ENCODE measurements at regions not wholly inside any gene's neighbourhood (a gene's known extent, or its start where the extent isn't known, plus 50 kb on each side); places are given as distances from the start of the nearest gene placed in this dataset.

- H3K36me3 ChIP-seq, result no peaks in the 10 kb centered on the region
- H3K4me1 ChIP-seq (replicated peaks), result no peaks in the 10 kb centered on the region
- intact Hi-C loops (cut with DNase I), result no loop called here
- TF ChIP-seq CTCF (IDR thresholded peaks at IDR 0.05), result no peak
- TF ChIP-seq POLR2AphosphoS5 (IDR thresholded peaks at IDR 0.05), result no peak
- TF ChIP-seq POLR2A (IDR thresholded peaks at IDR 0.05), result no peak
- H3K27me3 ChIP-seq (replicated peaks; ENCODE audit: insufficient read depth), result no peaks in the 10 kb centered on the region
- no peak overlapping the region for H3K4me3 ChIP-seq
- no peak for DNase-seq (ENCODE audit: low spot score)
- no peak overlapping the region for H3K27ac ChIP-seq
- H3K9me3 ChIP-seq, result no peaks in the 10 kb centered on the region
- 58% methylated on average over 5 of the region's 5 CpGs for WGBS
Measured at GRCh38 chr1:68293122-68293521, 60.8 kb upstream of the WLS start.

GRCh38 chr1:68291688-68292384, 59.5 kb upstream of the WLS start:
- DNase-seq (ENCODE audit: low spot score), result no peak
- Histone ChIP-seq H3K4me1 (replicated peaks) (no peaks in the 10 kb centered on the region), H3K36me3 (no peaks in the 10 kb centered on the region), H3K9me3 (no peaks in the 10 kb centered on the region), H3K4me3 (no peak overlapping the region), H3K27ac (no peak overlapping the region), H3K27me3 (replicated peaks; ENCODE audit: insufficient read depth) (no peaks in the 10 kb centered on the region)
- no peak for TF ChIP-seq POLR2AphosphoS5 (IDR thresholded peaks at IDR 0.05)
- no peak for TF ChIP-seq CTCF (IDR thresholded peaks at IDR 0.05)
- no peak for TF ChIP-seq POLR2A (IDR thresholded peaks at IDR 0.05)
- intact Hi-C loops (cut with DNase I), result no loop called here
- WGBS, result 26% methylated on average over 2 of the region's 2 CpGs

GRCh38 chr1:68287241-68287640, 54.9 kb upstream of the WLS start:
- Histone ChIP-seq H3K27me3 (replicated peaks; ENCODE audit: insufficient read depth) (no peaks in the 10 kb centered on the region), H3K27ac (no peak overlapping the region), H3K4me3 (no peak overlapping the region), H3K4me1 (replicated peaks) (no peaks in the 10 kb centered on the region), H3K9me3 (no peaks in the 10 kb centered on the region), H3K36me3 (no peaks in the 10 kb centered on the region)
- TF ChIP-seq POLR2AphosphoS5 (IDR thresholded peaks at IDR 0.05) (no peak), CTCF (IDR thresholded peaks at IDR 0.05) (no peak), POLR2A (IDR thresholded peaks at IDR 0.05) (no peak)
- intact Hi-C loops (cut with DNase I), result no loop called here
- WGBS, result 70% methylated on average over 5 of the region's 5 CpGs
- DNase-seq (ENCODE audit: low spot score), result no peak

GRCh38 chr1:68285046-68285445, 52.7 kb upstream of the WLS start:
- 93% methylated on average over 4 of the region's 4 CpGs for WGBS
- no peaks in the 10 kb centered on the region for H3K36me3 ChIP-seq
- H3K4me3 ChIP-seq, result no peak overlapping the region
- H3K9me3 ChIP-seq, result no peaks in the 10 kb centered on the region
- no peak for TF ChIP-seq POLR2AphosphoS5 (IDR thresholded peaks at IDR 0.05)
- no peak for TF ChIP-seq CTCF (IDR thresholded peaks at IDR 0.05)
- TF ChIP-seq POLR2A (IDR thresholded peaks at IDR 0.05), result no peak
- H3K27me3 ChIP-seq (replicated peaks; ENCODE audit: insufficient read depth), result no peaks in the 10 kb centered on the region
- intact Hi-C loops (cut with DNase I), result no loop called here
- DNase-seq (ENCODE audit: low spot score), result no peak
- H3K4me1 ChIP-seq (replicated peaks), result no peaks in the 10 kb centered on the region
- H3K27ac ChIP-seq, result no peak overlapping the region

- TF ChIP-seq POLR2A (IDR thresholded peaks at IDR 0.05) (no peak), POLR2AphosphoS5 (IDR thresholded peaks at IDR 0.05) (no peak), CTCF (IDR thresholded peaks at IDR 0.05) (no peak)
- intact Hi-C loops (cut with DNase I), result no loop called here
- 94% methylated on average over 4 of the region's 4 CpGs for WGBS
- no peak for DNase-seq (ENCODE audit: low spot score)
- Histone ChIP-seq H3K9me3 (no peaks in the 10 kb centered on the region), H3K36me3 (no peaks in the 10 kb centered on the region), H3K27me3 (replicated peaks; ENCODE audit: insufficient read depth) (no peaks in the 10 kb centered on the region), H3K4me3 (no peak overlapping the region), H3K27ac (no peak overlapping the region), H3K4me1 (replicated peaks) (no peaks in the 10 kb centered on the region)
Measured at GRCh38 chr1:68281946-68282615, 49.8 kb upstream of the WLS start.

All from prostate gland (tissue), 2 donors.